Tibial artery (tissue), 4 donors: ENCODE measurements at regions not wholly inside any gene's neighbourhood (a gene's known extent, or its start where the extent isn't known, plus 50 kb on each side); places are given as distances from the start of the nearest gene placed in this dataset.
"Not testable (repeated sequence)": the region's sequence is repeated elsewhere in the genome, so short reads cannot be mapped to it uniquely, and the experiment has no call there.

Experiments
- DNase-seq, 2 donors: peaks; one replicate each; pipeline ENCODE4 v3.0.0-alpha.2; 2019
- H3K27ac ChIP-seq, 2 donors: fragments of 200-600 bp; sonication (generic) in 1 of 2; 1 replicate in 1 of 2; 2 replicates in 1 of 2; pipeline ENCODE4 v1.5.1; 2018 to 2019; ENCODE audit warnings: mild to moderate bottlenecking in 1 of 2
- H3K27me3 ChIP-seq, 2 donors: fragments of 200-600 bp; sonication (generic) in 1 of 2; one replicate each; pipeline versions ENCODE4 v1.5.1 to v1.6.0; 2016 to 2019
- H3K36me3 ChIP-seq, 3 donors: fragments of 200-600 bp; sonication (generic) in 2 of 3; one replicate each; pipeline ENCODE4 v1.5.1; 2016 to 2019; ENCODE audit warnings: mild to moderate bottlenecking in 2 of 3
- H3K4me1 ChIP-seq, 4 donors: fragments of 200-600 bp; sonication (generic) in 2 of 4; 1 replicate in 3 of 4; 2 replicates in 1 of 4; pipeline ENCODE4 v1.5.1; 2016 to 2019
- H3K4me3 ChIP-seq, 2 donors: fragments of 200-600 bp; sonication (generic) in 1 of 2; 1 replicate in 1 of 2; 2 replicates in 1 of 2; pipeline ENCODE4 v1.5.1; 2018 to 2019; ENCODE audit warnings: mild to moderate bottlenecking in 2 of 2
- H3K9me3 ChIP-seq, 3 donors: fragments of 200-600 bp; sonication (generic) in 1 of 3; one replicate each; pipeline ENCODE4 v1.5.1; 2016 to 2019
- intact Hi-C: fragments of 100-400 bp; cut with DNase I; formaldehyde crosslinking; loops from one replicate; pipeline ENCODE4 v1.15.0; 2023; ENCODE audit warnings: low total_unique reads
- TF ChIP-seq, protein P1 (sequence below), 2 experiments: fragments of 200-600 bp in 1 of 2; fragments of 450-650 bp in 1 of 2; IDR thresholded peaks; one replicate each; pipeline ENCODE4 v1.5.1; 2017 to 2019; ENCODE audit warnings: antibody characterized with exemption in 2 of 2, mild to moderate bottlenecking in 1 of 2, moderate library complexity in 1 of 2

GRCh38 chr4:156516698-156517097 is 454.9 kb downstream of the PDGFC start:
- no peaks in the 10 kb centered on the region for H3K27me3 ChIP-seq
- H3K27ac ChIP-seq = no peak overlapping the region
- H3K36me3 ChIP-seq = no peaks in the 10 kb centered on the region
- no peaks in the 10 kb centered on the region for H3K9me3 ChIP-seq
- no peaks in the 10 kb centered on the region for H3K4me1 ChIP-seq
- no peak overlapping the region for H3K4me3 ChIP-seq
- DNase-seq = no peak
- TF ChIP-seq, protein P1, sequence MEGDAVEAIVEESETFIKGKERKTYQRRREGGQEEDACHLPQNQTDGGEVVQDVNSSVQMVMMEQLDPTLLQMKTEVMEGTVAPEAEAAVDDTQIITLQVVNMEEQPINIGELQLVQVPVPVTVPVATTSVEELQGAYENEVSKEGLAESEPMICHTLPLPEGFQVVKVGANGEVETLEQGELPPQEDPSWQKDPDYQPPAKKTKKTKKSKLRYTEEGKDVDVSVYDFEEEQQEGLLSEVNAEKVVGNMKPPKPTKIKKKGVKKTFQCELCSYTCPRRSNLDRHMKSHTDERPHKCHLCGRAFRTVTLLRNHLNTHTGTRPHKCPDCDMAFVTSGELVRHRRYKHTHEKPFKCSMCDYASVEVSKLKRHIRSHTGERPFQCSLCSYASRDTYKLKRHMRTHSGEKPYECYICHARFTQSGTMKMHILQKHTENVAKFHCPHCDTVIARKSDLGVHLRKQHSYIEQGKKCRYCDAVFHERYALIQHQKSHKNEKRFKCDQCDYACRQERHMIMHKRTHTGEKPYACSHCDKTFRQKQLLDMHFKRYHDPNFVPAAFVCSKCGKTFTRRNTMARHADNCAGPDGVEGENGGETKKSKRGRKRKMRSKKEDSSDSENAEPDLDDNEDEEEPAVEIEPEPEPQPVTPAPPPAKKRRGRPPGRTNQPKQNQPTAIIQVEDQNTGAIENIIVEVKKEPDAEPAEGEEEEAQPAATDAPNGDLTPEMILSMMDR (IDR thresholded peaks at IDR 0.05) = no peak
- intact Hi-C loops = no loop called here

DNA sequence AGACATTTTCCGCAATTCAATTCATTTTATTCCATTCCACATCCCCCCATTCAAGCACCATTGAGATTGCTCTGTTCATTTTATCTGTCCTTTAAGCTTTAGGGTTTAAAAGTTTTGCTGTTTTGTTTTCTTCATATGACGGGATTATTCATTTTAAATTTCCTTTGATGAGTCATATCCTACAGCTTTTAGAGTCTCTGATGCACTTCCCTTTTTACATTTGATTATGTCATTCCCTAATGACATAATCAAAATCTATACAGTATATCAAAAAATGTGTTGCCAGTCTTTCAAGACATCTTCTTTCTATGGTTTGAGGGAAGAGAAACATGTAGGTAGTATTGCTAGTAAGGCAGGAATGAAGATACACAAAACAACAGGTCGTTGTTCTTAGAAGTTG is 456.3 kb downstream of the PDGFC start:
- H3K4me1 ChIP-seq = no peaks in the 10 kb centered on the region
- no peaks in the 10 kb centered on the region for H3K9me3 ChIP-seq
- TF ChIP-seq, protein P1 (IDR thresholded peaks at IDR 0.05) = no peak
- H3K36me3 ChIP-seq = no peaks in the 10 kb centered on the region
- H3K27me3 ChIP-seq = no peaks in the 10 kb centered on the region
- DNase-seq = no peak
- H3K27ac ChIP-seq = no peak overlapping the region
- intact Hi-C loops = no loop called here
- no peak overlapping the region for H3K4me3 ChIP-seq

GRCh38 chr4:156512622-156513021 is 459.0 kb downstream of the PDGFC start:
- H3K36me3 ChIP-seq = no peaks in the 10 kb centered on the region
- H3K4me3 ChIP-seq = no peak overlapping the region
- intact Hi-C loops = no loop called here
- H3K27me3 ChIP-seq = no peaks in the 10 kb centered on the region
- peaks cover 0 to 1% (median 0%) of the 10 kb centered on the region in 4 donors for H3K4me1 ChIP-seq
- TF ChIP-seq, protein P1 (IDR thresholded peaks at IDR 0.05) = no peak
- no peak for DNase-seq
- no peaks in the 10 kb centered on the region for H3K9me3 ChIP-seq
- no peak overlapping the region for H3K27ac ChIP-seq

- H3K9me3 ChIP-seq, H3K4me3 ChIP-seq, DNase-seq, H3K4me1 ChIP-seq, H3K36me3 ChIP-seq, H3K27me3 ChIP-seq, H3K27ac ChIP-seq, intact Hi-C loops: not testable (repeated sequence)
Measured at GRCh38 chr4:156509921-156510320, 461.7 kb downstream of the PDGFC start.

DNA sequence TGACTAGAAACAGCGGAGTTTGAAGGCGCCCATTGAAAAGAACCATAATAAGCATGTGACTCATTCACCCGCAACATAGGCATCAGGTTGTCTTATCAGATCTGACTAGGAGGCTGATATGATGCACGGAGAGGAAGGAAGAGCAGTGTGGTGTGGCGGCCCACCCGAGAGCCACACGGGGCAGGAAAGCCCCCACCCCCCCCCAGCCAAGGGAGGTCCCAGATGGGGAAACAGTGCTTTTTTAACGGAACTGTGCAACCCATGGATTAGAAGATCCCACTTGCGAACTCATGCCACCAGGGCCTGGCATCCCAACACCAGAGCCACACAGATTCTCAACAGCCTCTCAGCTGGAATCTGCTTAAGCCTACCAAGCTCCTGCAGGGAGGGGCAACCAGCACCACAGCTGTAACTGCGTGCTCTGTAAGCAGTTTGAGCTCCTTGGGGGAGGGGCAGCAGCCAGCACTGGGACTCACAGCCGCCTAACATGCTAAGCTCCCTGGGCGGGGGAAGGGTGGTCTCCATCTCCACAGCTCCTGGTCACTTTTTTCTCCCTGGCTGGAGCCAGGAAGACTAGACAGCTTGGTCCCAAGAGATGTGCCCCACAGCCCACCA is 466.2 kb downstream of the PDGFC start:
- TF ChIP-seq, protein P1 (IDR thresholded peaks at IDR 0.05) = no peak
- Histone ChIP-seq H3K4me3 (no peak overlapping the region), H3K27me3 (no peaks in the 10 kb centered on the region), H3K4me1 (peaks cover 0 to 7% (median 0%) of the 10 kb centered on the region in 4 donors), H3K36me3 (no peaks in the 10 kb centered on the region), H3K27ac (no peak overlapping the region), H3K9me3 (no peaks in the 10 kb centered on the region)
- intact Hi-C loops = no loop called here
- DNase-seq = no peak

DNA sequence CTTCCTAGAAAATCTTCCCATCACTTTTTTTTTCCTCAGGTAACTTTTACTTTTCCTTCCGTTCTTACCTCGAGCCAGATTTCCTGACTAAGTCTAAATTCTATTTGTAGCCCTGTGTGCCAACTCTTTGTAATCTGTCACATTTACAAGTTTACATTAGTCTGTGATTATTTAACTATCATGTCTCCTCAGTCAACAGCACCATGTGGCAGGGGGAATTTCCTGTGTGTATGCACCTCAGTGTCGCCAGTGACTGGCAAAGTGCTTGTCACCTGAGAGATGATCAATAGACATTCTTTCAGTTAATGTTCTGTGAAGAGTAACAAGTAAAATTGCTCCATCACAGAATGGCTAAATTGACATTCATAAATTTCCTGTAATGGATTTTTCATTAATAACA is 468.5 kb downstream of the PDGFC start:
- intact Hi-C loops = no loop called here
- Histone ChIP-seq H3K9me3 (no peaks in the 10 kb centered on the region), H3K36me3 (no peaks in the 10 kb centered on the region), H3K27me3 (no peaks in the 10 kb centered on the region), H3K4me3 (no peak overlapping the region), H3K4me1 (peaks cover 0 to 7% (median 0%) of the 10 kb centered on the region in 4 donors), H3K27ac (no peak overlapping the region)
- no peak for DNase-seq
- TF ChIP-seq, protein P1 (IDR thresholded peaks at IDR 0.05) = no peak
